Keratinocyte (primary cell): ENCODE measurements at regions not wholly inside any gene's neighbourhood (a gene's known extent, or its start where the extent isn't known, plus 50 kb on each side); places are given as distances from the start of the nearest gene placed in this dataset.

ENCODE experiments used
- EZH2 ChIP-seq: IDR thresholded peaks from one replicate; pipeline ENCODE4 v1.6.1; 2012; ENCODE audit warnings: inconsistent platforms, mild to moderate bottlenecking, low read length, moderate library complexity
- TF ChIP-seq, protein P1 (sequence below), 3 experiments: IDR thresholded peaks in 1 of 3; conservative IDR thresholded peaks in 1 of 3; optimal IDR thresholded peaks in 1 of 3; 2 replicates in 2 of 3; 3 replicates in 1 of 3; pipeline versions ENCODE3 to v1.5.1; 2011; ENCODE audit warnings: low read length in 3 of 3, mild to moderate bottlenecking in 3 of 3, moderate library complexity in 2 of 3, control low read depth in 1 of 3, inconsistent platforms in 1 of 3; ENCODE audit not compliant: insufficient read depth in 2 of 3; ENCODE audit errors: extremely low read depth in 1 of 3

DNA sequence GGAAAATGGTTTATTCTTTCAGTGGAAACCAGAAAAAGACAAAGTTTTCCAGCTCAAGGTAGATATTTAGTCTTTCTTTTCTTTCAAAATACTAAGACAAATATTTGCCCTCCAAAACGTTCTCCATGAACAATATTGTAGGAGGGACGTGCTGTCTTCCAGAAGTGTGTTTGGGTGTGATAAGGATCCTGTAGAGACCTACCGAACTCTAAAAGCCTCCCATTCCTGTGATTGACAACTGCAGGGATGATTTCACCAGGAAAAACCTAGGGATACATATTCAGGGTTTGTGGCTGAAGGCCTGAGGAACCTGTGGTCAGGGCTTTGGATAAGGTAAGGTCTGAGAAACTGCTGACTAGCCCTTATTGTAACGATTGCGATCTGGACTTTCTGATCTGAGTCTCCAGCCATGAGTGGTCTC, 167.1 kb downstream of the ZNF648 start:
- TF ChIP-seq, protein P1, sequence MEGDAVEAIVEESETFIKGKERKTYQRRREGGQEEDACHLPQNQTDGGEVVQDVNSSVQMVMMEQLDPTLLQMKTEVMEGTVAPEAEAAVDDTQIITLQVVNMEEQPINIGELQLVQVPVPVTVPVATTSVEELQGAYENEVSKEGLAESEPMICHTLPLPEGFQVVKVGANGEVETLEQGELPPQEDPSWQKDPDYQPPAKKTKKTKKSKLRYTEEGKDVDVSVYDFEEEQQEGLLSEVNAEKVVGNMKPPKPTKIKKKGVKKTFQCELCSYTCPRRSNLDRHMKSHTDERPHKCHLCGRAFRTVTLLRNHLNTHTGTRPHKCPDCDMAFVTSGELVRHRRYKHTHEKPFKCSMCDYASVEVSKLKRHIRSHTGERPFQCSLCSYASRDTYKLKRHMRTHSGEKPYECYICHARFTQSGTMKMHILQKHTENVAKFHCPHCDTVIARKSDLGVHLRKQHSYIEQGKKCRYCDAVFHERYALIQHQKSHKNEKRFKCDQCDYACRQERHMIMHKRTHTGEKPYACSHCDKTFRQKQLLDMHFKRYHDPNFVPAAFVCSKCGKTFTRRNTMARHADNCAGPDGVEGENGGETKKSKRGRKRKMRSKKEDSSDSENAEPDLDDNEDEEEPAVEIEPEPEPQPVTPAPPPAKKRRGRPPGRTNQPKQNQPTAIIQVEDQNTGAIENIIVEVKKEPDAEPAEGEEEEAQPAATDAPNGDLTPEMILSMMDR (optimal IDR thresholded peaks at IDR 0.05 in 1 of 3, IDR thresholded peaks at IDR 0.05 in 1 of 3, conservative IDR thresholded peaks at IDR 0.05 in 1 of 3; ENCODE audit: extremely low read depth in 1 of 3, insufficient read depth in 2 of 3, low read length in 3 of 3) = no peak
- no peak for TF ChIP-seq EZH2
